HepG2 (cell line): ENCODE measurements at regions not wholly inside any gene's neighbourhood (a gene's known extent, or its start where the extent isn't known, plus 50 kb on each side); places are given as distances from the start of the nearest gene placed in this dataset.

Experiments used
- ATAC-seq: fragments of 200-7000 bp; cut with Tn5 transposase; 3 replicates; pipeline ENCODE4 v1.9.1; 2020; ENCODE audit warnings: mild to moderate bottlenecking, moderate library complexity
- BruUV-seq: library from RNA; stranded (reverse); fragments of 400-500 nt; replicated peaks from 2 replicates; lab custom pipeline; 2021; lab: Mats Ljungman, UMichigan
- CTCF ChIA-PET: fragments of 300-600 bp; formaldehyde crosslinking; extraction: SDS; loops from one replicate; lab custom pipeline; 2021; ENCODE audit warnings: low total read pairs, inconsistent platforms, low intra/inter-chr PET ratio; lab: Yijun Ruan, JAX
- POLR2A ChIA-PET: fragments of 350-600 bp; sonication (Branson Sonifier 250); formaldehyde crosslinking; loops from one replicate; lab custom pipeline; 2020; ENCODE audit warnings: antibody characterized with exemption, inconsistent platforms; lab: Yijun Ruan, JAX
- DNase-seq: peaks from one replicate; pipeline ENCODE4 v3.0.0-alpha.2; 2015; ENCODE audit warnings: low spot score
- FAIRE-seq: peaks from 3 replicates; lab custom pipeline; 2011; peaks lifted over from hg19 to GRCh38; lab: Jason Lieb, UNC
- H2AFZ ChIP-seq: one replicate; pipeline ENCODE4 v1.6.1; 2011; ENCODE audit warnings: low read length, inconsistent platforms
- H3K27ac ChIP-seq: fragments of 300-600 bp; 3 replicates; pipeline ENCODE4 v1.8.0; 2011; ENCODE audit warnings: mixed run types, mild to moderate bottlenecking, mixed read lengths, low read length, inconsistent platforms; ENCODE audit not compliant: insufficient read depth; ENCODE audit errors: extremely low read length
- H3K27me3 ChIP-seq, 2 experiments: fragments of 200-600 bp in 1 of 2; 2 replicates in 1 of 2; 3 replicates in 1 of 2; pipeline versions ENCODE4 v1.6.0 to v1.8.0; 2011; ENCODE audit warnings: low read length in 2 of 2, mild to moderate bottlenecking in 2 of 2, moderate library complexity in 2 of 2, inconsistent platforms in 1 of 2; ENCODE audit not compliant: insufficient read depth in 2 of 2, control insufficient read depth in 1 of 2
- H3K36me3 ChIP-seq, 2 experiments: fragments of 200-600 bp in 1 of 2; replicated peaks in 1 of 2; 2 replicates in 1 of 2; 3 replicates in 1 of 2; pipeline versions ENCODE4 v1.5.1 to v1.8.0; 2011; ENCODE audit warnings: low read length in 2 of 2, inconsistent platforms in 1 of 2; ENCODE audit not compliant: insufficient read depth in 2 of 2, control insufficient read depth in 1 of 2
- H3K4me1 ChIP-seq: 2 replicates; pipeline ENCODE4 v1.5.1; 2012; ENCODE audit warnings: low read length, inconsistent platforms; ENCODE audit not compliant: insufficient read depth
- H3K4me2 ChIP-seq: 2 replicates; pipeline ENCODE4 v1.6.0; 2011; ENCODE audit warnings: low read depth, low read length, inconsistent platforms
- H3K4me3 ChIP-seq, 3 experiments: fragments of 200-600 bp in 1 of 3; sonication (generic), shearing (Covaris generic) in 1 of 3; replicated peaks in 1 of 3; 2 replicates each; pipeline ENCODE4 v1.5.1; 2011 to 2016; ENCODE audit warnings: low read length in 3 of 3, inconsistent platforms in 2 of 3, low read depth in 2 of 3, mild to moderate bottlenecking in 2 of 3, control low read depth in 1 of 3, mixed read lengths in 1 of 3; ENCODE audit not compliant: insufficient read depth in 1 of 3
- H3K79me2 ChIP-seq: one replicate; pipeline ENCODE4 v1.6.1; 2011; ENCODE audit warnings: low read length, inconsistent platforms; ENCODE audit not compliant: insufficient read depth
- H3K9ac ChIP-seq: 2 replicates; pipeline ENCODE4 v1.6.0; 2011; ENCODE audit warnings: mild to moderate bottlenecking, low read depth, low read length, inconsistent platforms; ENCODE audit not compliant: insufficient read depth
- H3K9me3 ChIP-seq: 2 replicates; pipeline ENCODE4 v1.5.1; 2012; ENCODE audit warnings: mild to moderate bottlenecking, low read length
- H4K20me1 ChIP-seq: 2 replicates; pipeline ENCODE4 v1.6.0; 2011; ENCODE audit warnings: inconsistent platforms, mild to moderate bottlenecking, low read length, moderate library complexity; ENCODE audit not compliant: insufficient read depth
- DNMT1 ChIP-seq: sonication (generic); formaldehyde crosslinking; IDR thresholded peaks from 2 replicates; pipeline ENCODE4 v1.5.1; 2020; ENCODE audit warnings: mild to moderate bottlenecking, missing genetic modification reagents
- WGBS: methylation state at CpG from one replicate; pipeline ENCODE4 v1.1.6; 2017; ENCODE audit warnings: low lambda C conversion rate; 5-methylcytosine and 5-hydroxymethylcytosine counted together
- in situ Hi-C: cut with HindIII; loops from 2 replicates; pipeline ENCODE4 v1.10.0; 2017; ENCODE audit warnings: low pct_unique_long_range_greater_than_20kb; ENCODE audit not compliant: extremely low pct_ligation_motif_present
- intact Hi-C: fragments of 100-400 bp; cut with micrococcal nuclease; formaldehyde crosslinking; loops from one replicate; pipeline ENCODE4 v1.10.0; 2022; ENCODE audit not compliant: unreplicated experiment

DNA sequence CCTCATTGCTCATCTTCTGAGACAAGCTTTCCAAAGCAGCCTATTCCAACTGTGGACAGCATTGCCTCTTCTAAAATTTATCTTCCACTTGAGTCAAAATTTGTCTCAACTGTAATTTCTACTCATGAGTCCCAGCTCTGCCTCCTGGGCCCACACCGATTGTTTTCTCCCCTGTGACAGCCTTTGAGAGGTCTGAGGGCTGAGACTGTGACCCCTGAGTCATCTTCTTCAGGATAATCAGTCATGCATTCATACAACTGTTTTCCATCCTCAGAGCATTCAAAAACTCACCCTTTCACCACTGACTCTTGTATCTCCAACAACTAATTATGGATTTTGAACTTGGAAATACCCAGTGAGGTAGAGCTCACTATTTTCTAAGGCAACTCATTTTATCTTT is 228.1 kb downstream of the EDA2R start:
- 0% methylated on average over 1 of the region's 1 CpG for WGBS
- FAIRE-seq (no peak), ATAC-seq (no peak), DNase-seq (no peak)
- Histone ChIP-seq H4K20me1 (no peaks in the 10 kb centered on the region), H3K79me2 (no peaks in the 10 kb centered on the region), H3K27ac (no peak overlapping the region), H3K4me2 (no peak overlapping the region), H3K9me3 (peaks cover 6% of the 10 kb centered on the region), H3K4me3 (no peak overlapping the region), H3K27me3 (no peaks in the 10 kb centered on the region), H3K4me1 (no peaks in the 10 kb centered on the region), H2AFZ (no peak overlapping the region), H3K36me3 (no peaks in the 10 kb centered on the region), H3K9ac (no peak overlapping the region)
- POLR2A ChIA-PET = no interaction called here
- intact Hi-C loops = no loop called here
- in situ Hi-C loops = no loop called here
- no TSS peak for BruUV-seq
- no peak for TF ChIP-seq DNMT1 (CRISPR knock-in tag)
- CTCF ChIA-PET = no interaction called here
